ENCODE measurements at regions not wholly inside any gene's neighbourhood (a gene's known extent, or its start where the extent isn't known, plus 50 kb on each side); places are given as distances from the start of the nearest gene placed in this dataset.

GRCh38 chr2:239583879-239584859 is 183.3 kb upstream of the HDAC4 start:
- Histone ChIP-seq H3K36me3 (ENCODE audit: control insufficient read depth, insufficient read depth, low read length) (no peaks in the 10 kb centered on the region), H3K4me1 (ENCODE audit: control insufficient read depth, insufficient read depth, low read length) (no peaks in the 10 kb centered on the region), H3K4me3 (ENCODE audit: low read length) (no peak overlapping the region), H3K27me3 (ENCODE audit: control insufficient read depth, insufficient read depth, low read length) (no peaks in the 10 kb centered on the region), H3K27ac (ENCODE audit: low read length) (no peak overlapping the region), H3K9me3 (ENCODE audit: control insufficient read depth, insufficient read depth, low read length) (no peaks in the 10 kb centered on the region)
- no peak for DNase-seq (ENCODE audit: low read depth, low spot score)
- WGBS (ENCODE audit: insufficient coverage, insufficient read length), result no CpG with 5 or more reads among the region's 31 CpGs

GRCh38 chr2:239583171-239583878 is 182.5 kb upstream of the HDAC4 start:
- no peak for DNase-seq (ENCODE audit: low read depth, low spot score)
- Histone ChIP-seq H3K36me3 (ENCODE audit: control insufficient read depth, insufficient read depth, low read length) (no peaks in the 10 kb centered on the region), H3K27me3 (ENCODE audit: control insufficient read depth, insufficient read depth, low read length) (no peaks in the 10 kb centered on the region), H3K27ac (ENCODE audit: low read length) (no peak overlapping the region), H3K9me3 (ENCODE audit: control insufficient read depth, insufficient read depth, low read length) (no peaks in the 10 kb centered on the region), H3K4me1 (ENCODE audit: control insufficient read depth, insufficient read depth, low read length) (no peaks in the 10 kb centered on the region), H3K4me3 (ENCODE audit: low read length) (no peak overlapping the region)
- WGBS (ENCODE audit: insufficient coverage, insufficient read length), result no CpG with 5 or more reads among the region's 21 CpGs

GRCh38 chr2:239582476-239582875 is 181.7 kb upstream of the HDAC4 start:
- Histone ChIP-seq H3K27ac (ENCODE audit: low read length) (no peak overlapping the region), H3K27me3 (ENCODE audit: control insufficient read depth, insufficient read depth, low read length) (no peaks in the 10 kb centered on the region), H3K4me3 (ENCODE audit: low read length) (no peak overlapping the region), H3K36me3 (ENCODE audit: control insufficient read depth, insufficient read depth, low read length) (no peaks in the 10 kb centered on the region), H3K4me1 (ENCODE audit: control insufficient read depth, insufficient read depth, low read length) (no peaks in the 10 kb centered on the region), H3K9me3 (ENCODE audit: control insufficient read depth, insufficient read depth, low read length) (no peaks in the 10 kb centered on the region)
- DNase-seq (ENCODE audit: low read depth, low spot score), result no peak
- no CpG with 5 or more reads among the region's 6 CpGs for WGBS (ENCODE audit: insufficient coverage, insufficient read length)

- H3K36me3 ChIP-seq (ENCODE audit: control insufficient read depth, insufficient read depth, low read length), result no peaks in the 10 kb centered on the region
- no peak for DNase-seq (ENCODE audit: low read depth, low spot score)
- H3K9me3 ChIP-seq (ENCODE audit: control insufficient read depth, insufficient read depth, low read length), result no peaks in the 10 kb centered on the region
- no CpG with 5 or more reads among the region's 21 CpGs for WGBS (ENCODE audit: insufficient coverage, insufficient read length)
- H3K27me3 ChIP-seq (ENCODE audit: control insufficient read depth, insufficient read depth, low read length), result no peaks in the 10 kb centered on the region
- no peak overlapping the region for H3K4me3 ChIP-seq (ENCODE audit: low read length)
- no peaks in the 10 kb centered on the region for H3K4me1 ChIP-seq (ENCODE audit: control insufficient read depth, insufficient read depth, low read length)
- no peak overlapping the region for H3K27ac ChIP-seq (ENCODE audit: low read length)
These were observed 180.6 kb upstream of the HDAC4 start for GRCh38 chr2:239581352-239581901.

GRCh38 chr2:239580199-239580527 is 179.3 kb upstream of the HDAC4 start:
- Histone ChIP-seq H3K36me3 (ENCODE audit: control insufficient read depth, insufficient read depth, low read length) (no peaks in the 10 kb centered on the region), H3K27me3 (ENCODE audit: control insufficient read depth, insufficient read depth, low read length) (no peaks in the 10 kb centered on the region), H3K4me3 (ENCODE audit: low read length) (no peak overlapping the region), H3K27ac (ENCODE audit: low read length) (no peak overlapping the region), H3K9me3 (ENCODE audit: control insufficient read depth, insufficient read depth, low read length) (no peaks in the 10 kb centered on the region), H3K4me1 (ENCODE audit: control insufficient read depth, insufficient read depth, low read length) (no peaks in the 10 kb centered on the region)
- WGBS (ENCODE audit: insufficient coverage, insufficient read length), result no CpG with 5 or more reads among the region's 3 CpGs
- DNase-seq (ENCODE audit: low read depth, low spot score), result no peak

GRCh38 chr2:239579524-239580198 is 178.8 kb upstream of the HDAC4 start:
- Histone ChIP-seq H3K36me3 (ENCODE audit: control insufficient read depth, insufficient read depth, low read length) (no peaks in the 10 kb centered on the region), H3K27ac (ENCODE audit: low read length) (no peak overlapping the region), H3K4me1 (ENCODE audit: control insufficient read depth, insufficient read depth, low read length) (no peaks in the 10 kb centered on the region), H3K4me3 (ENCODE audit: low read length) (no peak overlapping the region), H3K27me3 (ENCODE audit: control insufficient read depth, insufficient read depth, low read length) (no peaks in the 10 kb centered on the region), H3K9me3 (ENCODE audit: control insufficient read depth, insufficient read depth, low read length) (no peaks in the 10 kb centered on the region)
- whole genome bisulfite sequencing (ENCODE audit: insufficient coverage, insufficient read length), result no CpG with 5 or more reads among the region's 7 CpGs
- DNase-seq (ENCODE audit: low read depth, low spot score), result no peak

GRCh38 chr2:239579081-239579480 is 178.3 kb upstream of the HDAC4 start:
- Histone ChIP-seq H3K27ac (ENCODE audit: low read length) (no peak overlapping the region), H3K36me3 (ENCODE audit: control insufficient read depth, insufficient read depth, low read length) (no peaks in the 10 kb centered on the region), H3K9me3 (ENCODE audit: control insufficient read depth, insufficient read depth, low read length) (no peaks in the 10 kb centered on the region), H3K4me3 (ENCODE audit: low read length) (no peak overlapping the region), H3K4me1 (ENCODE audit: control insufficient read depth, insufficient read depth, low read length) (no peaks in the 10 kb centered on the region), H3K27me3 (ENCODE audit: control insufficient read depth, insufficient read depth, low read length) (no peaks in the 10 kb centered on the region)
- no CpG with 5 or more reads among the region's 12 CpGs for WGBS (ENCODE audit: insufficient coverage, insufficient read length)
- no peak for DNase-seq (ENCODE audit: low read depth, low spot score)

- Histone ChIP-seq H3K27me3 (ENCODE audit: control insufficient read depth, insufficient read depth, low read length) (no peaks in the 10 kb centered on the region), H3K4me3 (ENCODE audit: low read length) (no peak overlapping the region), H3K9me3 (ENCODE audit: control insufficient read depth, insufficient read depth, low read length) (no peaks in the 10 kb centered on the region), H3K36me3 (ENCODE audit: control insufficient read depth, insufficient read depth, low read length) (no peaks in the 10 kb centered on the region), H3K27ac (ENCODE audit: low read length) (no peak overlapping the region), H3K4me1 (ENCODE audit: control insufficient read depth, insufficient read depth, low read length) (no peaks in the 10 kb centered on the region)
- no peak for DNase-seq (ENCODE audit: low read depth, low spot score)
- no CpG with 5 or more reads among the region's 12 CpGs for WGBS (ENCODE audit: insufficient coverage, insufficient read length)
These were observed 177.6 kb upstream of the HDAC4 start for GRCh38 chr2:239578381-239578780.

GRCh38 chr2:239577935-239578334 is 177.1 kb upstream of the HDAC4 start:
- H3K27ac ChIP-seq (ENCODE audit: low read length), result no peak overlapping the region
- H3K4me1 ChIP-seq (ENCODE audit: control insufficient read depth, insufficient read depth, low read length), result no peaks in the 10 kb centered on the region
- no peaks in the 10 kb centered on the region for H3K36me3 ChIP-seq (ENCODE audit: control insufficient read depth, insufficient read depth, low read length)
- H3K4me3 ChIP-seq (ENCODE audit: low read length), result no peak overlapping the region
- H3K9me3 ChIP-seq (ENCODE audit: control insufficient read depth, insufficient read depth, low read length), result no peaks in the 10 kb centered on the region
- DNase-seq (ENCODE audit: low read depth, low spot score), result no peak
- no CpG with 5 or more reads among the region's 12 CpGs for WGBS (ENCODE audit: insufficient coverage, insufficient read length)
- no peaks in the 10 kb centered on the region for H3K27me3 ChIP-seq (ENCODE audit: control insufficient read depth, insufficient read depth, low read length)
